ENCODE measurements at regions not wholly inside any gene's neighbourhood (a gene's known extent, or its start where the extent isn't known, plus 50 kb on each side); places are given as distances from the start of the nearest gene placed in this dataset.

GRCh38 chr6:23989885-23990533 lies 136.0 kb upstream of the NRSN1 start:
- DNase-seq (ENCODE audit: extremely low spot score, insufficient read length, low read depth) (no peak), FAIRE-seq (no peak)

GRCh38 chr6:23994013-23994412 lies 132.0 kb upstream of the NRSN1 start:
- FAIRE-seq (no peak), DNase-seq (ENCODE audit: extremely low spot score, insufficient read length, low read depth) (no peak)

DNA sequence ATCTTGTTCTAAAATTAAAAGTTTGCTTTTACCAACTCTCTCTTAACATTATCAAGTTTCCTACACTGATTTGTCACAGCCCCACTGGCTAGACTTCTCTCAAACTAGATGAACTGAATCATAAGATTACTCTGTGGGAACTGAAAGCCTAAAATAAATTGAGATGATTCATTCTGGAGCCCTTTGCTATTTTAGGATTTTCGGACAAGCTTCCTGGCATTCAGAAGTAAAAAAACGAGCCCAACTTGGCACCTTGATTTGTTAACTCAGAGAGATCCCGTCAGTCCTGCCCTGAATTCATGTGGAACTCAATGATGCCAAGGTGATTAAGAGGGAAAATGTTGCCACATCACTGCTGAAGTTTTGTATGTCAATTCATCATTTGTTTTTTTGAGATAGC lies 122.0 kb upstream of the NRSN1 start:
- no peak for DNase-seq (ENCODE audit: extremely low spot score, insufficient read length, low read depth)
- no peak for FAIRE-seq

GRCh38 chr6:24004659-24005058 lies 121.4 kb upstream of the NRSN1 start:
- FAIRE-seq (no peak), DNase-seq (ENCODE audit: extremely low spot score, insufficient read length, low read depth) (no peak)

GRCh38 chr6:24006254-24006653 lies 119.8 kb upstream of the NRSN1 start:
- FAIRE-seq: no peak
- DNase-seq (ENCODE audit: extremely low spot score, insufficient read length, low read depth): no peak

- FAIRE-seq: no peak
- no peak for DNase-seq (ENCODE audit: extremely low spot score, insufficient read length, low read depth)
Observed at GRCh38 chr6:24009319-24009718, 116.7 kb upstream of the NRSN1 start.

GRCh38 chr6:24010133-24010532 lies 115.9 kb upstream of the NRSN1 start:
- DNase-seq (ENCODE audit: extremely low spot score, insufficient read length, low read depth) (no peak), FAIRE-seq (no peak)

GRCh38 chr6:24016286-24016685 lies 109.7 kb upstream of the NRSN1 start:
- DNase-seq (ENCODE audit: extremely low spot score, insufficient read length, low read depth) (no peak), FAIRE-seq (no peak)

- FAIRE-seq (no peak), DNase-seq (ENCODE audit: extremely low spot score, insufficient read length, low read depth) (no peak)
Observed at GRCh38 chr6:24016857-24017256, 109.2 kb upstream of the NRSN1 start.

- DNase-seq (ENCODE audit: extremely low spot score, insufficient read length, low read depth) (no peak), FAIRE-seq (no peak)
Observed at GRCh38 chr6:24019393-24019792, 106.6 kb upstream of the NRSN1 start.

- DNase-seq (ENCODE audit: extremely low spot score, insufficient read length, low read depth) (no peak), FAIRE-seq (no peak)
Observed at GRCh38 chr6:24019830-24020229, 106.2 kb upstream of the NRSN1 start.

DNA sequence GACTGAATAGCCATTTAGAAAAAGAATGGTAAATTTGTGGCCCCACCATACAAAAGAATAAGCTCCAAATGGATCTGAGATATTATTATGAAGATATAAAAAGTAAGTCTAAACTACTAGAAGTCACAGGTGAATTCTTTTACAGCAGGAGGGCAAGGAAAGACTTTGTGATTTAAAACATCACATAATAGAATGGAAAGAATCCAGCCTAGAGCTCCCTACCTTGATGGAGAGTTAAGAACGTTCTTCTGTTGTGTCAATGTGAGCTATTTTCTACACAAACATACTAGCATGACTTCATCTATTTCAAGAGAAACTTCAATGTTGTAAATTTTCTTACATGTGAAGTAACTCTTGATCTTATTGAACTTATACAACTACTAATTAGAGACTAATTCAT lies 100.0 kb upstream of the NRSN1 start:
- no peak for FAIRE-seq

GRCh38 chr6:24031496-24031895 lies 94.5 kb upstream of the NRSN1 start:
- FAIRE-seq (no peak), DNase-seq (ENCODE audit: extremely low spot score, insufficient read length, low read depth) (no peak)

More for the DNA sequence above, 100.0 kb upstream of the NRSN1 start:
- DNase-seq (ENCODE audit: extremely low spot score, insufficient read length, low read depth): no peak

DNA sequence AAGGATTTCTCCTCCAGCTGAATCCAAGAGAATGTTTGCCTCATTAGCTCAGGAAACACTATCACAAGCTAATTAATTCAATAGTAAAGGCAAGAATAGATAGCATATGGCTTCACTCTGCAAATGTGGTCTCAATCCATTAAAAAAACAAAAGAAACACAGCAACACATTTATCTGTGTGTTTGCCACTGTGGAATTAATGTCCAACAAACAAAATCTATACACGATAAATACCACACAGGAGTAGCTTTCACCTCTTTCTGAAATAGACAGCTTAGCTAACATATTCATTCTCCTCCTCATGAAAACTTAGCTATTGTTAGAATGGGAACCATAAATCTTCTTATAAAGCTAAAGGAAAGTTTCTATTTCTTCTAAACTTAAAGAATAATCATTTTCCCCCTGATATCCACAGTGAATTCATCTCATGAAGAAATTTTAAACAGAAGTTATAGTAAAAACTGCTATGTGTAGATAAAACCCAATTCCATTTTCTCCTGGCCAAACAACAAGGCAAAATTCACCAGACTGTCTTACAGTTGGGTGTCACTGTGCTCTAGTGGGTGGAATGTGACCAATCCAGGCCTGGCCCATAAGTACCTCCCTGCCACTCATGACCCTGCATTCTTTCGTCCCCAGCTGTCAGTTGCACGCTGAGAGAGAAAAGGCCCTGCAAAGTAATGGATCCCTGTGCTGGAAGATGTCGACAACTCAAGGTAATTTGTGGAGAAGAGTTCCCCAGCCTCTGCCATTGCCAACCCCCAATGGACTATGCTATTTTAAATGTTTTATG lies 92.9 kb upstream of the NRSN1 start:
- DNase-seq (ENCODE audit: extremely low spot score, insufficient read length, low read depth) (no peak), FAIRE-seq (no peak)

DNA sequence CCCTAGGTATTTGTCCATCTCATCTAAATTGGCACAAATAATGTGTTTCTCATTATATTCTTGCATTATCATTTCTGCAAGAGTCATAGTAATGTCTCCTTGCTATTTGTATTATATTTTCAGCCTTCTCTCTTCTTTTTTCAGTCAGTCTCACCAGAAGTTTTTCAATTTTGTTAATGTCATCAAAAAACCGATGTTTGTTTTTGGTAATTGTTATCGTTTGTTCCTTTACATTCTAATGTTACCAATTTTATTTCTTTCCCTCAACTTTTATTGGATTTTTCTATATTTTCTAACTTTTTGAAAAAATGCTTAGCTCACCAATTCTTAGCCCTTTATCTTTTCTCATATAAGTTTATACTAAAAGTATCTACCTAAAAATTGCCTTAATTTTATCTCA lies 82.2 kb upstream of the NRSN1 start:
- FAIRE-seq (no peak), DNase-seq (ENCODE audit: extremely low spot score, insufficient read length, low read depth) (no peak)

DNA sequence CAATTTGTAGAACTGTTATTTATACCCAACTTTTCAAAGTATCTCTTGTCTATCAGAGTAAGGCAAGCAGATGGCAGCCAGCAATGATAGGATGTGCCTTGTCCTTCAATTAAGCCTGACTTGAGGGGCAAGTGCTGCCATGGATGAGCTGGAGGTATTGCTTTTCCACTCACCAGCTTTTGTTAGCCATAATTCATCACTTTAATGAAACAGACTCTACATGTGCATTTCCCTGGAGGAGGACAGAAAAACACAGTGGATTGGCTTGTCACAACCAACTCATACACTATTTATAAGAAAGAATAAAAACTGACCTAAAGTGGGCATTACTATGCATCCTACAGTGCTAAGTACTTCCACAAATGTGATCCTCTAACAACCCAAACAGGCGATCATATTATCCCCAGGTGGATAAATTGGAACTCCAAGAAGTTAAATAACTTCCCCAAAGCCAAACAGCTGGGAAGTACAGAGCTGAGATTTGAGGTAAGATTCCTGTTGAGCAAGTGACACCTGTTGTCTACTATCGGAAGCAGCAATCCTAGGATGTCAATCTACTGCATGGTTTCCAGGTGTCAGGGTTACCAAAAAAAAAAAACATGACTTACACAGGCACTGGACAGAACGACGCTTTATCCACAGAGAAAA lies 73.9 kb upstream of the NRSN1 start:
- DNase-seq (ENCODE audit: extremely low spot score, insufficient read length, low read depth) (no peak), FAIRE-seq (no peak)

DNA sequence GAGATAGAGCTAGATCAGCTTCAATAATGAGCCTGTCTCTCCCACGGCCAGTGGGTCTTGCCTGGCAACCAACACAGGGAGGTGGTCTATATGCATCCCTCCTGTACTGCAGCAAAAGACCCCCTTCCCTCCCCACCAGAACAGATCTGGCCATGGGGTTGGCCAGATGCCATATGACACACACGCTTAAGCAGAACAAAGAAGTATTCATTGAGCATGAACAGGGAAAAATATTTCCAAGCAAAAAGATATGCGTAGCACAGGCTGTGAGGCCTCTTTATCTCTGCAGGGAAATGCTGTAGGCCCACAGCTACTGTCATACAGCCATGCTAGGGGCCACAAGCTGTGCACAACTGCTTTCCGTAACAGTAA lies 73.4 kb upstream of the NRSN1 start:
- FAIRE-seq: no peak
- DNase-seq (ENCODE audit: extremely low spot score, insufficient read length, low read depth): no peak

GRCh38 chr6:24053057-24053456 lies 73.0 kb upstream of the NRSN1 start:
- FAIRE-seq: no peak
- DNase-seq (ENCODE audit: extremely low spot score, insufficient read length, low read depth): no peak

GRCh38 chr6:24054388-24054787 lies 71.6 kb upstream of the NRSN1 start:
- FAIRE-seq: no peak

GRCh38 chr6:24056567-24056966 lies 69.4 kb upstream of the NRSN1 start:
- FAIRE-seq: no peak
- DNase-seq (ENCODE audit: extremely low spot score, insufficient read length, low read depth): no peak

More at GRCh38 chr6:24054388-24054787, 71.6 kb upstream of the NRSN1 start:
- DNase-seq (ENCODE audit: extremely low spot score, insufficient read length, low read depth): no peak

DNA sequence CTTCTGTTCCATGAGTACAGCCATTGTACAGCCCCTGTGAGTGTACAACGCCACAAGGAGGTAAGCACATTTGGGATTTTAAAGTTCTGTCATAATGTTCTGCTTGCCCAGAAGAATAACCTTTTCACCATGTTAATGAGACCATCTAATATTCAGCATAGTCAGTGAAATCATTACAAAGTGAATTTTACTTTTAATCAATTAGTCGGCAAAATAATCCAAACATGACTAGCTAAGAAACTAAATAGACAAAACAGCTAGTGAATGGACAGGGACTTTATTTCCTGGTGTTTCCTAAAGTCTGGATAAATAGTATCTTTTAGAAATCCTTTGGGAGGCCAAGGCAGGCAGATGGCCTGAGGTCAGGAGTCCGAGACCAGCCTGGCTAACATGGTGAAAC lies 69.0 kb upstream of the NRSN1 start:
- no peak for FAIRE-seq
- no peak for DNase-seq (ENCODE audit: extremely low spot score, insufficient read length, low read depth)
